ACC112 (cell line): ENCODE measurements at regions not wholly inside any gene's neighbourhood (a gene's known extent, or its start where the extent isn't known, plus 50 kb on each side); places are given as distances from the start of the nearest gene placed in this dataset.
A peak's percentile ranks its signal among the peaks of the same experiment; 100 is the strongest.

ENCODE experiments used
- H2AFZ ChIP-seq: fragments of 200-600 bp; sonication (generic); one replicate; pipeline ENCODE4 v1.6.0; 2017; ENCODE audit warnings: antibody characterized with exemption, low read length; ENCODE audit not compliant: unreplicated experiment
- H3K27ac ChIP-seq: fragments of 200-600 bp; sonication (generic); 2 replicates; pipeline ENCODE4 v1.5.1; 2014; ENCODE audit warnings: low read depth, mild to moderate bottlenecking, antibody characterized with exemption, low read length, moderate library complexity
- H3K27me3 ChIP-seq: fragments of 200-600 bp; sonication (generic); 2 replicates; pipeline ENCODE4 v1.6.1; 2014; ENCODE audit warnings: mild to moderate bottlenecking, antibody characterized with exemption, low read length, moderate library complexity, mixed read lengths; ENCODE audit not compliant: insufficient read depth
- H3K36me3 ChIP-seq: fragments of 200-600 bp; sonication (generic); 2 replicates; pipeline ENCODE4 v1.6.1; 2016; ENCODE audit warnings: mild to moderate bottlenecking, antibody characterized with exemption, low read length, moderate library complexity, mixed read lengths; ENCODE audit not compliant: insufficient read depth
- H3K4me1 ChIP-seq: fragments of 200-600 bp; sonication (generic); one replicate; pipeline ENCODE4 v1.6.1; 2016; ENCODE audit warnings: low read length, mixed read lengths; ENCODE audit not compliant: insufficient read depth, unreplicated experiment, control insufficient read depth
- H3K4me3 ChIP-seq: fragments of 200-600 bp; sonication (generic); 2 replicates; pipeline ENCODE4 v1.5.1; 2014; ENCODE audit warnings: mild to moderate bottlenecking, low read depth, low read length
- H3K79me2 ChIP-seq: fragments of 200-600 bp; sonication (generic); one replicate; pipeline ENCODE4 v1.6.0; 2016; ENCODE audit warnings: low read length; ENCODE audit not compliant: control insufficient read depth, unreplicated experiment, insufficient read depth

GRCh38 chr4:147076728-147077127 is 131.1 kb upstream of the TTC29 start:
- Histone ChIP-seq H3K36me3 (no peaks in the 10 kb centered on the region), H3K27ac (no peak overlapping the region), H3K27me3 (no peaks in the 10 kb centered on the region), H2AFZ (no peak overlapping the region), H3K4me3 (no peak overlapping the region), H3K79me2 (no peaks in the 10 kb centered on the region), H3K4me1 (no peaks in the 10 kb centered on the region)

- Histone ChIP-seq H3K4me1 (no peaks in the 10 kb centered on the region), H3K79me2 (no peaks in the 10 kb centered on the region), H3K27ac (no peak overlapping the region), H3K4me3 (no peak overlapping the region), H3K27me3 (no peaks in the 10 kb centered on the region), H2AFZ (no peak overlapping the region), H3K36me3 (no peaks in the 10 kb centered on the region)
Observed at GRCh38 chr4:147078362-147078761, 132.7 kb upstream of the TTC29 start.

DNA sequence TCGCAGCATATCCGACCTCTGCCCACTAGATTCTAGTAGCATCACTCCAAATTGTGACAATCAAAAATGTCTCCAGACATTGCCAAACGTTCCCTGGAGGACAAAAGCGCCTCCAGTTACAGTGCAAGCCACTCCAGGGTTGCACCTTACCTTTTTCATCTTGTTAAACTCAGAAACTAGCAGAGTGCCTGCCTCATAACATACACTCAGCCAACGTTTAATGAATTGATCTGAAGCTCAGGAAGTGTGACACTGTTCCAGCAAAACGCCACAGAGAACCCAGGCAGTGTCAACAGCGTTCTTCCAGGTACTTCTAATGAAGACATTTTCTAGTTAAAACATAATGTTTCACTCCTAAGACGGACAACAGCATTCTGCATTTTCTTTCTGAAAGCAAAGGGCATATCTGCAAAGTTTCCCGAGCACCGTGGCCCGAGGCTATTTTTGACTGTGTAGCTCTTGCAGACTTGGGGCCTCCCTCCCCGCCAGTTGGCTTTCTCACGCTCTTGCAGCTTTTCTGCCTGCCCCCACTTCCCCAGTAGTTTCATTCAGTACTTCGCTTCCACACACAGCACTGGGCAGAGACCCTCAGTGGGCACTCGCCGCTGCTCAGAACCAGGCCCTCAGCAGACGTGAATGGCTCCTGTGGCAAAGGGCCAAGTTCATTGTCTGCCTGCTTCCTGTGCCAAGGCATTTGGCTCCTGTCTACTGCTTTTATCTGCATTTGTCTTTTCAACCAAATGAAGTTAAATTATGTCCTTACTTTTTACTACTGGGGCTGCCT is 133.4 kb upstream of the TTC29 start:
- Histone ChIP-seq H2AFZ (no peak overlapping the region), H3K36me3 (no peaks in the 10 kb centered on the region), H3K27me3 (no peaks in the 10 kb centered on the region), H3K4me3 (no peak overlapping the region), H3K79me2 (no peaks in the 10 kb centered on the region), H3K27ac (no peak overlapping the region), H3K4me1 (no peaks in the 10 kb centered on the region)

GRCh38 chr4:147084861-147085260 is 139.2 kb upstream of the TTC29 start:
- no peaks in the 10 kb centered on the region for H3K27me3 ChIP-seq
- H2AFZ ChIP-seq: no peak overlapping the region
- no peak overlapping the region for H3K4me3 ChIP-seq
- H3K36me3 ChIP-seq: no peaks in the 10 kb centered on the region
- H3K27ac ChIP-seq: no peak overlapping the region
- H3K4me1 ChIP-seq: no peaks in the 10 kb centered on the region
- no peaks in the 10 kb centered on the region for H3K79me2 ChIP-seq

DNA sequence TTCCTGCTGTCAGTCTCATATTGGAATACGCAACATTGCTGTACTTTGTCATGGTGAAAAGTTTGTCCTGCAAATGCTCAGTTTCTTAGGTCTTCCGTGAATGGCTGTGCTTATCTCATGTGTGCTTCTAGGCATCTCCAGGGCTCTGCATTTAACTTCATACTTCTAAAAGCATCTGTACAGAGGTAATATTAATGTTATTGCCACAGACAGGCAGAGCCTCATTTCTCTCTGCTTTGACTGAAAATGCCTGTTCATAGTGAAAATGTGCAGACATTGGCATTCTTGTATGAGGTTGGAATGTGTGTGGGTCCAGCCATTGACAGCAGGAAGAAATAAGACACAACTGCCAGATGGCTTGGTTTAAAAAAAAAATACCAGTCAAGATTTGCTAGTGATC is 140.1 kb upstream of the TTC29 start:
- H3K36me3 ChIP-seq: no peaks in the 10 kb centered on the region
- H3K27ac ChIP-seq: no peak overlapping the region
- no peaks in the 10 kb centered on the region for H3K27me3 ChIP-seq
- no peaks in the 10 kb centered on the region for H3K4me1 ChIP-seq
- H2AFZ ChIP-seq: no peak overlapping the region
- no peak overlapping the region for H3K4me3 ChIP-seq
- no peaks in the 10 kb centered on the region for H3K79me2 ChIP-seq

DNA sequence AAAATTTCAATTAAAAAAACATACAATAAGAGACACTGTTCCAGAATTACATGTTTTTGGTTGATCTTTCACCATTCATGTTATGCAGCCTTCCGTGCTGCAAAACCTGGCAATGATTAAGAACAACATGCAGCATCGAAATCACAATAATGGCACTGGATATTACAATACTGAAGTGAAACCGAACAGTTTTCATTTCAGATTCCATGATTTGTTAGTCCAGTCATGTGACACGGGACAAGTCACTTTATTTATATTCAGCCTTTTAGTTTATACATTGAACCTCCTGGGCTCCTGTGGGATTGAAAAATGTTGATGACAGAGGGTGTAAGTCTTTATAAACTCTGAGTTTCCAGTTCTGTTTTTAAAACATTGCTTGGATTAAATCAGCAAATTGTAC is 142.5 kb upstream of the TTC29 start:
- Histone ChIP-seq H3K27me3 (no peaks in the 10 kb centered on the region), H2AFZ (peak overlapping the region; percentile 89), H3K4me3 (peak overlapping the region; percentile 65), H3K27ac (no peak overlapping the region), H3K79me2 (no peaks in the 10 kb centered on the region), H3K4me1 (peaks cover 3% of the 10 kb centered on the region), H3K36me3 (no peaks in the 10 kb centered on the region)

DNA sequence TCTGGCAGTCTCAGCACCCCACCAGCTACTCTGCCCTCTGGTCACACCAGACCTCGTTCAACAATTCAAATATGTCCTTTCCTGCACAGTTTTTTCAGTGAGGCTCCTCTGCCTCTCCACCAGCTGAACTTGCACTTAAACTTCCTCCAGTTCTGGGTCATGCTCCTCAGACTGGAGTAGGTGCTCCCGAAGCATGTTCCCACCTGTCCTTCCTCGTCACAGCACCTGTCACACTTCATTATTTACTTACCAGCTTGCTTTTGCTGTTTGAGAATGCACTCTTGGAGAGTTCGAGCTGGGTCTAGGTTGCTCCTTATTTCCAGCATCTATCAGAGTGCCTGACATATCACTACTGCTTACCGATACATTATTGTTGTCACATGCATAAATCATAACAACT is 144.8 kb upstream of the TTC29 start:
- H3K4me1 ChIP-seq: peaks cover 6% of the 10 kb centered on the region
- H3K27me3 ChIP-seq: no peaks in the 10 kb centered on the region
- no peaks in the 10 kb centered on the region for H3K36me3 ChIP-seq
- H3K79me2 ChIP-seq: no peaks in the 10 kb centered on the region
- H3K4me3 ChIP-seq: no peak overlapping the region
- H2AFZ ChIP-seq: no peak overlapping the region
- H3K27ac ChIP-seq: no peak overlapping the region

DNA sequence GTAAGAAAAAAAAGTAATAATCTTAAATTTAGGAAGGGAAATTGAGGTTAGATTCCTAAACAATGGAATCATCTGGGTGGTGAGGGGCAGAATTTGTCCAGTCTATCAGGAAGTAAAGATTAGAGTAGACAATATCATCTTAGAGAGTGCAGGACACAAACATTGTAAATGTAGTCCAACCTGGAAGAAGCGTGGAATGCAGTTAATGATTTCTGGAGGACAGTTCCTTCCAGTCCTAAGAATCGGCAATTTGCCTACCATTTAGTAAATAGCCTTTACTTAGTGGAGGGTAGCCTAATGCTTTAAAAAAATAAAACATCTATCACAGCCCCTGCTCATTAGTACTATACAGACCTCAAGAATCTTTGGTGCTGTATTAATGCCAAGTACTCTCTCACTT is 147.5 kb upstream of the TTC29 start:
- Histone ChIP-seq H2AFZ (peak overlapping the region; percentile 73), H3K4me3 (no peak overlapping the region), H3K27ac (no peak overlapping the region), H3K79me2 (no peaks in the 10 kb centered on the region), H3K36me3 (no peaks in the 10 kb centered on the region), H3K4me1 (peaks cover 26% of the 10 kb centered on the region), H3K27me3 (no peaks in the 10 kb centered on the region)

GRCh38 chr4:147094238-147094637 is 148.6 kb upstream of the TTC29 start:
- H2AFZ ChIP-seq: no peak overlapping the region

GRCh38 chr4:147096667-147097604 is 151.3 kb upstream of the TTC29 start:
- H2AFZ ChIP-seq: peak overlapping the region; percentile 51
- H3K4me1 ChIP-seq: peaks cover 32% of the 10 kb centered on the region
- peak overlapping the region; percentile 67 for H3K27ac ChIP-seq
- H3K27me3 ChIP-seq: no peaks in the 10 kb centered on the region
- no peaks in the 10 kb centered on the region for H3K36me3 ChIP-seq
- H3K79me2 ChIP-seq: no peaks in the 10 kb centered on the region
- H3K4me3 ChIP-seq: peak overlapping the region; percentile 29; the same call in 1 of the 2 replicates

More at GRCh38 chr4:147094238-147094637, 148.6 kb upstream of the TTC29 start:
- Histone ChIP-seq H3K4me1 (peaks cover 26% of the 10 kb centered on the region), H3K27ac (no peak overlapping the region), H3K36me3 (no peaks in the 10 kb centered on the region), H3K27me3 (no peaks in the 10 kb centered on the region), H3K79me2 (no peaks in the 10 kb centered on the region), H3K4me3 (no peak overlapping the region)
